ENCODE measurements at regions not wholly inside any gene's neighbourhood (a gene's known extent, or its start where the extent isn't known, plus 50 kb on each side); places are given as distances from the start of the nearest gene placed in this dataset.

GRCh38 chr2:56444339-56444738, 260.5 kb downstream of the CCDC85A start:
- DNase-seq: no peak

- DNase-seq: no peak
These were observed 264.7 kb downstream of the CCDC85A start for GRCh38 chr2:56448403-56449001.

- no peak for DNase-seq
These were observed 265.2 kb downstream of the CCDC85A start for GRCh38 chr2:56449002-56449431.

- DNase-seq: no peak
These were observed 265.7 kb downstream of the CCDC85A start for GRCh38 chr2:56449449-56449860.

- DNase-seq: no peak
These were observed 266.3 kb downstream of the CCDC85A start for GRCh38 chr2:56450047-56450446.

- no peak for DNase-seq
These were observed 267.0 kb downstream of the CCDC85A start for GRCh38 chr2:56450772-56451171.

- no peak for DNase-seq
These were observed 271.9 kb downstream of the CCDC85A start for GRCh38 chr2:56455642-56456041.

GRCh38 chr2:56456791-56457190, 273.0 kb downstream of the CCDC85A start:
- DNase-seq: no peak

GRCh38 chr2:56460508-56460907, 276.7 kb downstream of the CCDC85A start:
- no peak for DNase-seq

GRCh38 chr2:56464066-56464465, 280.3 kb downstream of the CCDC85A start:
- no peak for DNase-seq

GRCh38 chr2:56464613-56465012, 280.8 kb downstream of the CCDC85A start:
- DNase-seq: no peak

GRCh38 chr2:56465491-56465890, 281.7 kb downstream of the CCDC85A start:
- no peak for DNase-seq

GRCh38 chr2:56473524-56473923, 289.7 kb downstream of the CCDC85A start:
- no peak for DNase-seq

GRCh38 chr2:56474412-56475158, 290.8 kb downstream of the CCDC85A start:
- no peak for DNase-seq

- DNase-seq: no peak
These were observed 291.4 kb downstream of the CCDC85A start for GRCh38 chr2:56475191-56475590.

GRCh38 chr2:56476509-56477071, 292.8 kb downstream of the CCDC85A start:
- no peak for DNase-seq

- DNase-seq: no peak
These were observed 294.2 kb downstream of the CCDC85A start for GRCh38 chr2:56478027-56478426.

GRCh38 chr2:56483081-56483480, 299.3 kb downstream of the CCDC85A start:
- no peak for DNase-seq

- no peak for DNase-seq
These were observed 301.1 kb downstream of the CCDC85A start for GRCh38 chr2:56484906-56485305.

GRCh38 chr2:56500317-56500716, 316.5 kb downstream of the CCDC85A start:
- no peak for DNase-seq

- DNase-seq: no peak
These were observed 318.8 kb downstream of the CCDC85A start for GRCh38 chr2:56502616-56503015.

GRCh38 chr2:56505885-56506284, 322.1 kb downstream of the CCDC85A start:
- DNase-seq: no peak

- no peak for DNase-seq
These were observed 324.9 kb downstream of the CCDC85A start for GRCh38 chr2:56508662-56509061.

- DNase-seq: no peak
These were observed 326.8 kb downstream of the CCDC85A start for GRCh38 chr2:56510610-56511009.
